ENCODE measurements at regions not wholly inside any gene's neighbourhood (a gene's known extent, or its start where the extent isn't known, plus 50 kb on each side); places are given as distances from the start of the nearest gene placed in this dataset.

- TF ChIP-seq CTCF (IDR thresholded peaks at IDR 0.05), result no peak
- TF ChIP-seq POLR2A (IDR thresholded peaks at IDR 0.05), result no peak
- TF ChIP-seq POLR2AphosphoS5 (IDR thresholded peaks at IDR 0.05), result no peak
These were observed 455.6 kb upstream of the COBL start for GRCh38 chr7:51772190-51772589.
